Trophoblast cell (in vitro differentiated cells and primary cell): ENCODE measurements at regions not wholly inside any gene's neighbourhood (a gene's known extent, or its start where the extent isn't known, plus 50 kb on each side); places are given as distances from the start of the nearest gene placed in this dataset.

Experiments
- DNase-seq, 2 donors: peaks; one replicate each; pipeline ENCODE4 v3.0.0-alpha.2; 2016
- H2AFZ ChIP-seq: 2 replicates; pipeline ENCODE4 v1.6.1; 2013; ENCODE audit warnings: low read length, moderate library complexity, mild to moderate bottlenecking; ENCODE audit not compliant: insufficient read depth, poor library complexity
- H2AK5ac ChIP-seq: 2 replicates; pipeline ENCODE4 v1.6.1; 2013; ENCODE audit warnings: mild to moderate bottlenecking, low read length
- H2BK120ac ChIP-seq: 2 replicates; pipeline ENCODE4 v1.6.1; 2013; ENCODE audit warnings: low read length, mild to moderate bottlenecking, moderate library complexity; ENCODE audit not compliant: insufficient read depth, poor library complexity
- H2BK12ac ChIP-seq: 2 replicates; pipeline ENCODE4 v1.6.1; 2013; ENCODE audit warnings: mild to moderate bottlenecking, low read length, moderate library complexity
- H2BK5ac ChIP-seq: 2 replicates; pipeline ENCODE4 v1.6.1; 2013; ENCODE audit warnings: low read length, low read depth, moderate library complexity, mild to moderate bottlenecking; ENCODE audit not compliant: poor library complexity
- H3K14ac ChIP-seq: 2 replicates; pipeline ENCODE4 v1.6.1; 2013; ENCODE audit warnings: mild to moderate bottlenecking, low read length
- H3K18ac ChIP-seq: 2 replicates; pipeline ENCODE4 v1.6.1; 2013; ENCODE audit warnings: mild to moderate bottlenecking, low read length
- H3K23ac ChIP-seq: 2 replicates; pipeline ENCODE4 v1.6.1; 2013; ENCODE audit warnings: low read length
- H3K27ac ChIP-seq: 2 replicates; pipeline ENCODE4 v1.5.1; 2013; ENCODE audit warnings: low read depth, mild to moderate bottlenecking, inconsistent platforms, low read length, moderate library complexity
- H3K27me3 ChIP-seq: 2 replicates; pipeline ENCODE4 v1.6.1; 2013; ENCODE audit warnings: inconsistent platforms, mild to moderate bottlenecking, low read length, moderate library complexity; ENCODE audit not compliant: insufficient read depth
- H3K36me3 ChIP-seq, 2 experiments: 1 replicate in 1 of 2; 2 replicates in 1 of 2; pipeline ENCODE4 v1.6.1; 2013; ENCODE audit warnings: low read length in 2 of 2, mild to moderate bottlenecking in 2 of 2, moderate library complexity in 1 of 2; ENCODE audit not compliant: insufficient read depth in 2 of 2, control insufficient read depth in 1 of 2
- H3K4ac ChIP-seq: 2 replicates; pipeline ENCODE4 v1.6.1; 2013; ENCODE audit warnings: low read depth, mild to moderate bottlenecking, low read length, moderate library complexity
- H3K4me1 ChIP-seq, 2 experiments: 1 replicate in 1 of 2; 2 replicates in 1 of 2; pipeline ENCODE4 v1.6.1; 2013; ENCODE audit warnings: low read length in 2 of 2, mild to moderate bottlenecking in 2 of 2, moderate library complexity in 1 of 2; ENCODE audit not compliant: insufficient read depth in 2 of 2, control insufficient read depth in 1 of 2
- H3K4me2 ChIP-seq: 2 replicates; pipeline ENCODE4 v1.6.1; 2013; ENCODE audit warnings: inconsistent platforms, mild to moderate bottlenecking, low read length, moderate library complexity
- H3K4me3 ChIP-seq: 2 replicates; pipeline ENCODE4 v1.5.1; 2013; ENCODE audit warnings: mild to moderate bottlenecking, low read depth, low read length, inconsistent platforms
- H3K79me1 ChIP-seq: one replicate; pipeline ENCODE4 v1.6.1; 2013; ENCODE audit warnings: low read length
- H3K79me2 ChIP-seq: 2 replicates; pipeline ENCODE4 v1.6.1; 2013; ENCODE audit warnings: low read length, mild to moderate bottlenecking; ENCODE audit not compliant: control insufficient read depth, insufficient read depth, poor library complexity
- H3K9ac ChIP-seq: 2 replicates; pipeline ENCODE4 v1.6.1; 2013; ENCODE audit warnings: mild to moderate bottlenecking, low read length
- H3K9me3 ChIP-seq: 2 replicates; pipeline ENCODE4 v1.6.1; 2013; ENCODE audit warnings: low read depth, mild to moderate bottlenecking, control low read depth, inconsistent platforms, low read length; ENCODE audit not compliant: insufficient read depth
- H4K12ac ChIP-seq: 2 replicates; pipeline ENCODE4 v1.6.1; 2013; ENCODE audit warnings: low read depth, mild to moderate bottlenecking, low read length, moderate library complexity
- H4K8ac ChIP-seq: 2 replicates; pipeline ENCODE4 v1.6.1; 2013; ENCODE audit warnings: low read depth, mild to moderate bottlenecking, low read length, moderate library complexity
- H4K91ac ChIP-seq: one replicate; pipeline ENCODE4 v1.6.1; 2013; ENCODE audit warnings: low read depth, mild to moderate bottlenecking, low read length, moderate library complexity
- WGBS: extraction: QIAGEN DNeasy Blood & Tissue Kit; methylation state at CpG from one replicate; pipeline ENCODE4 v1.1.7; 2013; ENCODE audit warnings: missing lambda C conversion rate; ENCODE audit not compliant: insufficient read length, insufficient coverage; ENCODE audit errors: extremely low coverage; 5-methylcytosine and 5-hydroxymethylcytosine counted together

GRCh38 chr13:67328895-67329294 is 98.8 kb upstream of the PCDH9 start:
- no peaks in the 10 kb centered on the region for H3K36me3 ChIP-seq
- H2BK12ac ChIP-seq: no peak overlapping the region
- no peak overlapping the region for H3K18ac ChIP-seq
- no peak overlapping the region for H3K4ac ChIP-seq
- H3K23ac ChIP-seq: no peak overlapping the region
- no peak overlapping the region for H3K9ac ChIP-seq
- H2AFZ ChIP-seq: no peak overlapping the region
- no peak overlapping the region for H2BK5ac ChIP-seq
- no peak overlapping the region for H4K8ac ChIP-seq
- H4K91ac ChIP-seq: no peak overlapping the region
- no peak overlapping the region for H3K4me2 ChIP-seq
- no peak overlapping the region for H2AK5ac ChIP-seq
- no peaks in the 10 kb centered on the region for H3K79me2 ChIP-seq
- H3K4me1 ChIP-seq: no peaks in the 10 kb centered on the region
- H3K4me3 ChIP-seq: no peak overlapping the region
- no peak overlapping the region for H2BK120ac ChIP-seq
- H3K14ac ChIP-seq: no peak overlapping the region
- H3K27ac ChIP-seq: no peak overlapping the region
- no peak overlapping the region for H4K12ac ChIP-seq
- no peaks in the 10 kb centered on the region for H3K9me3 ChIP-seq
- DNase-seq: no peak
- H3K79me1 ChIP-seq: no peaks in the 10 kb centered on the region
- H3K27me3 ChIP-seq: no peaks in the 10 kb centered on the region
- WGBS: no CpG with 5 or more reads among the region's 3 CpGs

- no peaks in the 10 kb centered on the region for H3K9me3 ChIP-seq
- DNase-seq: no peak
Measured at GRCh38 chr13:67318860-67319259, 88.7 kb upstream of the PCDH9 start.

DNA sequence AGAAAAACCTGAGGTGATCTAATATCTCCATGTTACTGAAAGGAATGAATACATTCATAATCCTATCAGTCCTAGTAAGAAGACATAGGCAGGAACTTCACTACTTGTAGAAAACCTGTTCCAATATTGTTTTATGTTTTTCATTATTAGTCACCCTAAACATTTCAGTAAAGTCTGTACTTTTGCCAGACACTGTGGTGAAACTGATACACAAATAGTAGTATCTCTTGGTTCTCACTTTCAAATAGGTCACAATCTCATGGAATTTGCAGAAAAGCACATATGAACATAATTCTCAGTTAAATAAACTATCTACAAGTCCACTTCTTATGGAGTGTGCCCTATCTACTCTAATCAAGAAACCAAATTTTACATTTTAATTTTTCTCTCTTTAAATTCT is 88.3 kb upstream of the PCDH9 start:
- DNase-seq: no peak
- Histone ChIP-seq H2BK5ac (no peak overlapping the region), H2BK12ac (no peak overlapping the region), H3K4ac (no peak overlapping the region), H3K9ac (no peak overlapping the region), H4K91ac (no peak overlapping the region), H3K27ac (no peak overlapping the region), H3K14ac (no peak overlapping the region), H3K79me1 (no peaks in the 10 kb centered on the region), H3K9me3 (no peaks in the 10 kb centered on the region), H4K12ac (no peak overlapping the region), H3K36me3 (no peaks in the 10 kb centered on the region), H3K79me2 (no peaks in the 10 kb centered on the region), H2AFZ (no peak overlapping the region), H3K27me3 (no peaks in the 10 kb centered on the region), H3K18ac (no peak overlapping the region), H3K4me2 (no peak overlapping the region), H3K4me3 (no peak overlapping the region), H3K4me1 (no peaks in the 10 kb centered on the region), H4K8ac (no peak overlapping the region), H2AK5ac (no peak overlapping the region), H2BK120ac (no peak overlapping the region), H3K23ac (no peak overlapping the region)

More at GRCh38 chr13:67318860-67319259, 88.7 kb upstream of the PCDH9 start:
- Histone ChIP-seq H3K4me1 (no peaks in the 10 kb centered on the region), H3K27ac (no peak overlapping the region), H4K91ac (no peak overlapping the region), H3K79me2 (no peaks in the 10 kb centered on the region), H2AFZ (no peak overlapping the region), H3K79me1 (no peaks in the 10 kb centered on the region), H3K36me3 (no peaks in the 10 kb centered on the region), H3K4ac (no peak overlapping the region), H2BK120ac (no peak overlapping the region), H3K14ac (no peak overlapping the region), H4K12ac (no peak overlapping the region), H3K4me2 (no peak overlapping the region), H3K9ac (no peak overlapping the region), H2AK5ac (no peak overlapping the region), H2BK5ac (no peak overlapping the region), H3K18ac (no peak overlapping the region), H3K4me3 (no peak overlapping the region), H3K27me3 (no peaks in the 10 kb centered on the region), H2BK12ac (no peak overlapping the region), H3K23ac (no peak overlapping the region), H4K8ac (no peak overlapping the region)

GRCh38 chr13:67314405-67314804 is 84.3 kb upstream of the PCDH9 start:
- H3K4ac ChIP-seq: no peak overlapping the region
- H3K4me3 ChIP-seq: no peak overlapping the region
- no peak overlapping the region for H4K8ac ChIP-seq
- H3K9ac ChIP-seq: no peak overlapping the region
- H3K4me1 ChIP-seq: no peaks in the 10 kb centered on the region
- H3K79me2 ChIP-seq: no peaks in the 10 kb centered on the region
- no peak overlapping the region for H3K14ac ChIP-seq
- H3K9me3 ChIP-seq: no peaks in the 10 kb centered on the region
- no peak for DNase-seq
- H3K23ac ChIP-seq: no peak overlapping the region
- no peak overlapping the region for H2BK120ac ChIP-seq
- no peaks in the 10 kb centered on the region for H3K27me3 ChIP-seq
- H2AFZ ChIP-seq: no peak overlapping the region
- no peaks in the 10 kb centered on the region for H3K79me1 ChIP-seq
- no peak overlapping the region for H2BK12ac ChIP-seq
- no peak overlapping the region for H3K18ac ChIP-seq
- H3K4me2 ChIP-seq: no peak overlapping the region
- H3K36me3 ChIP-seq: no peaks in the 10 kb centered on the region
- no CpG with 5 or more reads among the region's 3 CpGs for WGBS
- H2AK5ac ChIP-seq: no peak overlapping the region
- no peak overlapping the region for H3K27ac ChIP-seq
- H2BK5ac ChIP-seq: no peak overlapping the region
- no peak overlapping the region for H4K91ac ChIP-seq
- H4K12ac ChIP-seq: no peak overlapping the region
